Neural cell (in vitro differentiated cells): ENCODE measurements at regions not wholly inside any gene's neighbourhood (a gene's known extent, or its start where the extent isn't known, plus 50 kb on each side); places are given as distances from the start of the nearest gene placed in this dataset.

Source experiments
- H2AFZ ChIP-seq: fragments of 200-600, 300-800 bp; sonication (generic), shearing (Covaris generic); 2 replicates; pipeline ENCODE4 v1.6.0; 2014; ENCODE audit warnings: low read depth, mild to moderate bottlenecking, antibody characterized with exemption, low read length, moderate library complexity
- H3F3A ChIP-seq: fragments of 200-600 bp; shearing (Covaris generic); 2 replicates; pipeline ENCODE4 v1.6.1; 2016; ENCODE audit warnings: mild to moderate bottlenecking, moderate library complexity, mixed read lengths, antibody characterized with exemption, low read length; ENCODE audit not compliant: insufficient read depth, poor library complexity, severe bottlenecking
- H3K27ac ChIP-seq: fragments of 200-600, 300-800 bp; sonication (generic), shearing (Covaris generic); 2 replicates; pipeline ENCODE4 v1.5.1; 2014; ENCODE audit warnings: mild to moderate bottlenecking, low read length, moderate library complexity
- H3K27me3 ChIP-seq: fragments of 300-800, 200-600 bp; sonication (generic), shearing (Covaris generic); 2 replicates; pipeline ENCODE4 v1.6.0; 2014; ENCODE audit warnings: mild to moderate bottlenecking, low read depth, low read length, moderate library complexity; ENCODE audit not compliant: insufficient read depth
- H3K36me3 ChIP-seq: fragments of 300-800, 200-600 bp; sonication (generic), shearing (Covaris generic); 2 replicates; pipeline ENCODE4 v1.5.1; 2014; ENCODE audit warnings: mild to moderate bottlenecking, antibody characterized with exemption, low read length, moderate library complexity; ENCODE audit not compliant: insufficient read depth
- H3K4me2 ChIP-seq: fragments of 300-800, 200-600 bp; sonication (generic), shearing (Covaris generic); 2 replicates; pipeline ENCODE4 v1.6.0; 2014; ENCODE audit warnings: mild to moderate bottlenecking, low read length
- H3K4me3 ChIP-seq: fragments of 300-800, 200-600 bp; sonication (generic), shearing (Covaris generic); 2 replicates; pipeline ENCODE4 v1.5.1; 2014; ENCODE audit warnings: mild to moderate bottlenecking, low read length, moderate library complexity
- H3K79me2 ChIP-seq: fragments of 200-600 bp; shearing (Covaris generic); replicated peaks from 2 replicates; pipeline ENCODE4 v1.6.0; 2014; ENCODE audit warnings: mild to moderate bottlenecking, low read length, moderate library complexity; ENCODE audit not compliant: insufficient read depth
- H3K9ac ChIP-seq: fragments of 300-800, 200-600 bp; sonication (generic), shearing (Covaris generic); 2 replicates; pipeline ENCODE4 v1.6.1; 2016; ENCODE audit warnings: mild to moderate bottlenecking, low read length, mixed read lengths
- H3K9me2 ChIP-seq: fragments of 200-600 bp; shearing (Covaris generic); 2 replicates; pipeline ENCODE4 v1.6.1; 2016; ENCODE audit warnings: mild to moderate bottlenecking, low read length, mixed read lengths; ENCODE audit not compliant: insufficient read depth
- H3K9me3 ChIP-seq: fragments of 200-600, 300-800 bp; sonication (generic), shearing (Covaris generic); 2 replicates; pipeline ENCODE4 v1.6.1; 2016; ENCODE audit warnings: mild to moderate bottlenecking, mixed run types, low read length, moderate library complexity, mixed read lengths
- H4K20me1 ChIP-seq: fragments of 200-600 bp; shearing (Covaris generic); 2 replicates; pipeline ENCODE4 v1.6.1; 2016; ENCODE audit warnings: mild to moderate bottlenecking, mixed run types; ENCODE audit not compliant: insufficient read depth
- CTCF ChIP-seq: fragments of 450-650 bp; IDR thresholded peaks from 2 replicates; pipeline ENCODE4 v1.5.1; 2014; ENCODE audit warnings: antibody characterized with exemption, mild to moderate bottlenecking, moderate library complexity; ENCODE audit not compliant: poor library complexity, severe bottlenecking
- EP300 ChIP-seq: fragments of 450-650 bp; conservative IDR thresholded peaks from 2 replicates; pipeline ENCODE4 v1.6.1; 2014; ENCODE audit warnings: antibody characterized with exemption, mild to moderate bottlenecking, moderate library complexity; ENCODE audit not compliant: poor library complexity, severe bottlenecking
- EZH2 ChIP-seq: fragments of 200-600, 300-800 bp; shearing (Covaris generic), sonication (generic); IDR thresholded peaks from 2 replicates; pipeline ENCODE4 v1.6.1; 2014; ENCODE audit warnings: antibody characterized with exemption, low read length, borderline replicate concordance, mild to moderate bottlenecking; ENCODE audit not compliant: insufficient read depth, poor library complexity, severe bottlenecking
- MXI1 ChIP-seq: fragments of 450-650 bp; conservative IDR thresholded peaks from 2 replicates; pipeline ENCODE4 v1.6.1; 2014; ENCODE audit warnings: antibody characterized with exemption, mild to moderate bottlenecking; ENCODE audit not compliant: poor library complexity, severe bottlenecking
- POLR2AphosphoS5 ChIP-seq: IDR thresholded peaks from 2 replicates; pipeline ENCODE4 v1.6.1; 2012
- RAD21 ChIP-seq: fragments of 450-650 bp; conservative IDR thresholded peaks from 2 replicates; pipeline ENCODE4 v1.6.1; 2014; ENCODE audit warnings: antibody characterized with exemption, mild to moderate bottlenecking, moderate library complexity
- REST ChIP-seq: IDR thresholded peaks from 2 replicates; pipeline ENCODE4 v1.6.1; 2012; ENCODE audit warnings: borderline replicate concordance
- SMC3 ChIP-seq: fragments of 450-650 bp; conservative IDR thresholded peaks from 2 replicates; pipeline ENCODE4 v1.6.1; 2014; ENCODE audit warnings: antibody characterized with exemption, mild to moderate bottlenecking, moderate library complexity; ENCODE audit not compliant: poor library complexity
- TAF1 ChIP-seq: IDR thresholded peaks from 2 replicates; pipeline ENCODE4 v1.6.1; 2012; ENCODE audit warnings: low read depth

GRCh38 chr2:177058747-177059146 is 153.8 kb upstream of the HNRNPA3 start:
- TF ChIP-seq EZH2 (no peak), TAF1 (no peak), RAD21 (no peak), POLR2AphosphoS5 (no peak), CTCF (no peak), SMC3 (no peak), REST (no peak), MXI1 (no peak), EP300 (no peak)
- Histone ChIP-seq H3K36me3 (no peaks in the 10 kb centered on the region), H3K27ac (no peak overlapping the region), H3K9ac (no peak overlapping the region), H2AFZ (no peak overlapping the region), H3K4me2 (no peak overlapping the region), H3K79me2 (no peaks in the 10 kb centered on the region), H4K20me1 (no peaks in the 10 kb centered on the region), H3K27me3 (no peaks in the 10 kb centered on the region), H3F3A (no peaks in the 10 kb centered on the region), H3K4me3 (no peak overlapping the region), H3K9me2 (no peaks in the 10 kb centered on the region), H3K9me3 (no peaks in the 10 kb centered on the region)

- TF ChIP-seq SMC3 (no peak), CTCF (no peak), RAD21 (no peak), EZH2 (no peak), REST (no peak), EP300 (no peak), MXI1 (no peak), TAF1 (no peak), POLR2AphosphoS5 (no peak)
- no peaks in the 10 kb centered on the region for H3K79me2 ChIP-seq
- no peaks in the 10 kb centered on the region for H3K36me3 ChIP-seq
- H3F3A ChIP-seq: no peaks in the 10 kb centered on the region
- no peak overlapping the region for H3K27ac ChIP-seq
- H3K9me3 ChIP-seq: no peaks in the 10 kb centered on the region
- no peaks in the 10 kb centered on the region for H3K27me3 ChIP-seq
- H3K9me2 ChIP-seq: no peaks in the 10 kb centered on the region
- H3K4me3 ChIP-seq: no peak overlapping the region
- H2AFZ ChIP-seq: no peak overlapping the region
- H3K4me2 ChIP-seq: no peak overlapping the region
- no peaks in the 10 kb centered on the region for H4K20me1 ChIP-seq
- no peak overlapping the region for H3K9ac ChIP-seq
Observed at GRCh38 chr2:177059293-177059692, 153.3 kb upstream of the HNRNPA3 start.
